ENCODE measurements at regions not wholly inside any gene's neighbourhood (a gene's known extent, or its start where the extent isn't known, plus 50 kb on each side); places are given as distances from the start of the nearest gene placed in this dataset.

DNA sequence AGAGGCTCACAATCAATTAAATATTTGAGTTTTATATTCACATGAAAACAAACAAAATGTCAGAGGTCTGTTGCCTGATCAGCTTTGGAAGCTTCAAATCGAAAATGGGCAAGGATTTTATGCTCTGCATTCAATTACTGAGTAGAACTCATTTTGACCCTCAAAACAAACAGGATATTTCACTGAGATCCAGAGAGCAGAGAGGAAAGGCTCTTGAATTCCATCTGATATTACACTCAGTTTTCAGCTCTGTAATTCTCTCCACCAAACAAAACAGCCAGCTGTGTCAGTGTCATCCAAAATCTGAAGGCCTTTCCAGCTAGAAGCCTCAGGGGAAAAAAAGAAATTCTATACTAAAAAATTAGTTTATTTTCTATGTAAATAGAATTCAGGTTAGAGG lies 128.6 kb upstream of the FLRT2 start:
- no peak for TF ChIP-seq EP300 (IDR thresholded peaks at IDR 0.05)
- TF ChIP-seq, protein P1, sequence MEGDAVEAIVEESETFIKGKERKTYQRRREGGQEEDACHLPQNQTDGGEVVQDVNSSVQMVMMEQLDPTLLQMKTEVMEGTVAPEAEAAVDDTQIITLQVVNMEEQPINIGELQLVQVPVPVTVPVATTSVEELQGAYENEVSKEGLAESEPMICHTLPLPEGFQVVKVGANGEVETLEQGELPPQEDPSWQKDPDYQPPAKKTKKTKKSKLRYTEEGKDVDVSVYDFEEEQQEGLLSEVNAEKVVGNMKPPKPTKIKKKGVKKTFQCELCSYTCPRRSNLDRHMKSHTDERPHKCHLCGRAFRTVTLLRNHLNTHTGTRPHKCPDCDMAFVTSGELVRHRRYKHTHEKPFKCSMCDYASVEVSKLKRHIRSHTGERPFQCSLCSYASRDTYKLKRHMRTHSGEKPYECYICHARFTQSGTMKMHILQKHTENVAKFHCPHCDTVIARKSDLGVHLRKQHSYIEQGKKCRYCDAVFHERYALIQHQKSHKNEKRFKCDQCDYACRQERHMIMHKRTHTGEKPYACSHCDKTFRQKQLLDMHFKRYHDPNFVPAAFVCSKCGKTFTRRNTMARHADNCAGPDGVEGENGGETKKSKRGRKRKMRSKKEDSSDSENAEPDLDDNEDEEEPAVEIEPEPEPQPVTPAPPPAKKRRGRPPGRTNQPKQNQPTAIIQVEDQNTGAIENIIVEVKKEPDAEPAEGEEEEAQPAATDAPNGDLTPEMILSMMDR (IDR thresholded peaks at IDR 0.05) = no peak

Data from upper lobe of left lung (tissue), 4 donors.